NB4 (cell line): ENCODE measurements at regions not wholly inside any gene's neighbourhood (a gene's known extent, or its start where the extent isn't known, plus 50 kb on each side); places are given as distances from the start of the nearest gene placed in this dataset.

ENCODE experiments used
- POLR2A ChIP-seq: IDR thresholded peaks from 2 replicates; pipeline ENCODE4 v1.6.1; 2011; ENCODE audit warnings: mild to moderate bottlenecking; ENCODE audit not compliant: insufficient read length; ENCODE audit errors: extremely low read depth
- TF ChIP-seq, protein P1 (sequence below): IDR thresholded peaks from one replicate; pipeline ENCODE4 v1.5.1; 2012; ENCODE audit warnings: low read depth, low read length
- TF ChIP-seq, protein P2 (sequence below): IDR thresholded peaks from 2 replicates; pipeline ENCODE4 v1.6.1; 2011; ENCODE audit warnings: low read depth, low read length

DNA sequence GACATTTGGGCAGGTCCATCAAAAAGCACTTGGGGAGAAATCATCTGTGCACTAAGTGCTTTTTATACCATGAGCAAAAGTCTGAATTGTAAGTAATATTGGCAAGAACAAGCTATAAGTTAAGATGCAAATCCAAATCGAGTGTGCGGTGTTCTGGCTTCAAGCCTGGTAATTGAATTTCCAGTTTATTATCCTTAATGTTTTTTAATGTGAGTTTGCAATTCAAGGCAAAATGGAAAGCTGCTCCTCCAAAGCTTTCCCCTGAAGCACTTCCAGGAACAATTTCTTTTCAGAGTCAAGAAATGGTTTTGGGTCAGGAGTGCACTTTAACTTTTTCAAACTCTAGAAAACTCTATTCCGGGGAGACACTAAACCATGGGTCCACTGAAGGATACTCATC, 445.7 kb downstream of the TOX3 start:
- TF ChIP-seq, protein P1, sequence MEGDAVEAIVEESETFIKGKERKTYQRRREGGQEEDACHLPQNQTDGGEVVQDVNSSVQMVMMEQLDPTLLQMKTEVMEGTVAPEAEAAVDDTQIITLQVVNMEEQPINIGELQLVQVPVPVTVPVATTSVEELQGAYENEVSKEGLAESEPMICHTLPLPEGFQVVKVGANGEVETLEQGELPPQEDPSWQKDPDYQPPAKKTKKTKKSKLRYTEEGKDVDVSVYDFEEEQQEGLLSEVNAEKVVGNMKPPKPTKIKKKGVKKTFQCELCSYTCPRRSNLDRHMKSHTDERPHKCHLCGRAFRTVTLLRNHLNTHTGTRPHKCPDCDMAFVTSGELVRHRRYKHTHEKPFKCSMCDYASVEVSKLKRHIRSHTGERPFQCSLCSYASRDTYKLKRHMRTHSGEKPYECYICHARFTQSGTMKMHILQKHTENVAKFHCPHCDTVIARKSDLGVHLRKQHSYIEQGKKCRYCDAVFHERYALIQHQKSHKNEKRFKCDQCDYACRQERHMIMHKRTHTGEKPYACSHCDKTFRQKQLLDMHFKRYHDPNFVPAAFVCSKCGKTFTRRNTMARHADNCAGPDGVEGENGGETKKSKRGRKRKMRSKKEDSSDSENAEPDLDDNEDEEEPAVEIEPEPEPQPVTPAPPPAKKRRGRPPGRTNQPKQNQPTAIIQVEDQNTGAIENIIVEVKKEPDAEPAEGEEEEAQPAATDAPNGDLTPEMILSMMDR = no peak
- TF ChIP-seq POLR2A = no peak
- TF ChIP-seq, protein P2, sequence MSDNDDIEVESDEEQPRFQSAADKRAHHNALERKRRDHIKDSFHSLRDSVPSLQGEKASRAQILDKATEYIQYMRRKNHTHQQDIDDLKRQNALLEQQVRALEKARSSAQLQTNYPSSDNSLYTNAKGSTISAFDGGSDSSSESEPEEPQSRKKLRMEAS = no peak
